ENCODE measurements at regions not wholly inside any gene's neighbourhood (a gene's known extent, or its start where the extent isn't known, plus 50 kb on each side); places are given as distances from the start of the nearest gene placed in this dataset.

DNA sequence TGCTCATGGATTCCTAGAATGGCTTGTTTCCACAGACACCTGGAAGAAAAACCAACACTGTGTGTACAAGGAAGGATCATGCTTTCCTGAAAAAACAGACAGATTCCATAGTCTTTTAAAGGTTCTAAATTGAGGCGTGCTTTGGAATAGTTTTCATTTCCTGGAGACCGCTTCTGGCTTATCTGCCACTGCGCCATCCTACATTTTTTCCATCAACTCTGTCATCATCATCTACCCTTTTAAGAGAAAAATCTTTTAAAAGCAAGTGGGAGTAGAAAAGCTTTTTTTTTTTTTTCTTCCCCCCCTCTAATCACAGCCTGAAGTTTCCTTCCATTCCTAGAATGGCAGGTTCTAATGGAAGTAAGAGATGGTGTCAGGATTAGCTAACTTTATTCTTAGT is 379.4 kb upstream of the C2CD4B start:
- DNase-seq (ENCODE audit: low read depth), result no peak

- peak; percentile 77 for DNase-seq (ENCODE audit: low read depth)
Observed at GRCh38 chr15:62545467-62546227, 380.6 kb upstream of the C2CD4B start.

GRCh38 chr15:62546628-62547027 is 381.5 kb upstream of the C2CD4B start:
- no peak for DNase-seq (ENCODE audit: low read depth)

- DNase-seq (ENCODE audit: low read depth), result peak; percentile 68
Observed at GRCh38 chr15:62547584-62547983, 382.5 kb upstream of the C2CD4B start.

GRCh38 chr15:62549345-62549970 is 384.4 kb upstream of the C2CD4B start:
- peak; percentile 43 for DNase-seq (ENCODE audit: low read depth)

- no peak for DNase-seq (ENCODE audit: low read depth)
Observed at GRCh38 chr15:62550106-62550505, 385.0 kb upstream of the C2CD4B start.

DNA sequence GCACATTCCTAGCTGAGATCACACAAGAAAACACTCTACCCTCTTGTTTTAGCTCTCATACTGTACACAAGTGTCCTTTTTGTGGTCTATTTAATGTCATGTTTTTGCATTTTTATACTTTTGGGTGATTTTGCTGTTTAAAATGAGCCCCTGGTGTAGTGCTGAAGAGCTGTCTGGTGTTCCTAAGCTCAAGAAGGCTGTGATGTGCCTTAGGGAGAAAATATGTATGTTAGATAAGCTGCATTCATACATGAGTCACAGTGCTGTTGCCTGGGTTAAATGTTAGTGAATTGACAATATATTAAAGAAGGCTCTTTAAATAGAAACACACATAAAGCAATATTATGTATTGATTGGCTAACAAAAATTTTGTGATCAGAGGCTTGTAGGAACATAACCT is 387.4 kb upstream of the C2CD4B start:
- no peak for DNase-seq (ENCODE audit: low read depth)

GRCh38 chr15:62553911-62554563 is 389.0 kb upstream of the C2CD4B start:
- DNase-seq (ENCODE audit: low read depth), result no peak

DNA sequence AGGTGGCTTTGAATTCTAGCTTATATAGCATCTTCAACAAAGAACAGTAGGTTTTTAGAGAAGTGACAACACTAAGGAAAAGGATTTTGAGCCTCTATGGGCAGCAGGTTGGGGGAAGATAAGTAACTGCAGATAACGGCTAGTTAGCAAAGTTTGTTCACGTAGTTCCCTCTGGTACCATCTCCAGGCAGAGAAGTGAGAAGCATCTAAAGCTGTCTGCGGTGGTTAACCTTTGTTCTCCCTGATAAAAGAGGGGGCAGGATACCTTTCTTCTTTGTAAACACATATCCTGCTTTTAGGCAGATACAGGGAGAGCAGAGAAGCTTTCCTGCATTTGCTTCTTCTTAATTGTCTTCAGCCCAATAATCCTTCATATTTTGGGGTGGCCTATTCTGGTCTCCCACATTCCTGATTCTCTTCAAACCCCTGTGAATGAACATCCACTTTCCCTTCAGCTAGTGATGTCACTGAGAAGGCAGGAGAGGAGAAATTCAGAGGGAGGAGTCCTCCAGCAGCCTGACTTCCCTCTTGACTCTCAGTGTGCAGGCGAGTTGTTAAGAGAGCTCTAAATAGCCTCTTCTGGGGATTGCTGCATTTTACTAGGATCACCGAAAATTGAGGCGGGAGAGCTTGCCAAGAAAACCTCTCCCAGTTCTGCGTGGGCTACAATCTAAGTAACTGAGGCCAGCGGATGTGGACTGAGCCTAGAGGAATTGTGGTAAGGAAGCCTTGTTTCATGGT is 393.7 kb upstream of the C2CD4B start:
- peak; percentile 46 for DNase-seq (ENCODE audit: low read depth)

DNA sequence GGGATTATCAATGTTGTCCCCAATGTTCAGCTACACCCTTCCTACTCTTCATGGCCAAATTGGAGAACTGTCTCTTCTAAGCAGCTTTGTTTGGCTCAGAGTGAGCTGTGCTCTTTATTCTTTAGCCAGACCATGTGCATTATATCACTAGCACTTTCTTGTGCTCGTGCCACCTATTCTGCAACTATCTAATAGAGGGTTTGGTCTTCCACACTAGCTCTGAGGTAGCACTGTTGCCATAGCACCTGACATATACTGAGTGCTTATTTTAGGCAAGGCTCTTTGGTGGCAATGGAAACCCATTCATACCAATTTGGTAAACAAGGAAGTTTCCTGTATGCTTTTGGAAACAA is 394.3 kb upstream of the C2CD4B start:
- no peak for DNase-seq (ENCODE audit: low read depth)

GRCh38 chr15:62561059-62561519 is 396.0 kb upstream of the C2CD4B start:
- no peak for DNase-seq (ENCODE audit: low read depth)

- DNase-seq (ENCODE audit: low read depth), result no peak
Observed at GRCh38 chr15:62561571-62561970, 396.5 kb upstream of the C2CD4B start.

GRCh38 chr15:62564886-62565633 is 400.0 kb upstream of the C2CD4B start:
- DNase-seq (ENCODE audit: low read depth), result no peak

DNA sequence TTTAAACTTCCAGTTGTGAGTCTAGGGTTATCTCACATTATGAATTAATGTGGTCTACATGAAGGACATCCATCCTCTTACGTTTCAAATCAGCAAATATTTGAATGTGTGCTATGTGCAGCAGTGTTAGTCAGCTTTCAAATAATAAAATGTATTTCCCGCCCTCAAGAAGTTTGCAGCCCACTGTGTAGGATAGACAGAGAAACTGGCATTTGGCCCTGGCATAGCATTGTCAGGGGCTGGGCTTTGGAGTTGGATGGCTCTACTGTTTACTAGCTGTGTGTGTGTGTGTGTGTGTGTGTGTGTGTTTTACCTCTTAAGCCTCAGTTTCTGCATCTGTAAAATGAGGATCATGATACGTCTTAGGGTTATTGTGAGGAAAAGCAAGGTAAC is 400.5 kb upstream of the C2CD4B start:
- no peak for DNase-seq (ENCODE audit: low read depth)

DNA sequence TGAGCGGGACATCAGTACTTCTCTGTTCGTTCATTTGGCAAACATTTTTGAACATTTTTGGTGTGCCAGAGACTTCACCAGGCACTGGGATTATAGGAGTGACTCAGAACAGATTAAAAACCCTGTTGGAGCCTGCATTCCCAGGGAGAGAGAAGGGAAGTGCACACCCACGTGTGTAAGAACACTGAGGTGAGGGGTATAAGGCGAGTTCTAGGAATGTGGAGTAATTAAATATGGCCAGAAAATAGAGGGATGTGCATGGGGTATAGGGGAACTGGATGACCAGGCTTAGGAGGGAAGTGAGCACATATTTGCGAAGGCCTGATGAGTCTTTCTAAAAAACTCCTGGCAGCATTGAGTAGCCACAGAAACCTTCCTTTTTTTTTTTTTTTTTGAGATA is 401.2 kb upstream of the C2CD4B start:
- no peak for DNase-seq (ENCODE audit: low read depth)

DNA sequence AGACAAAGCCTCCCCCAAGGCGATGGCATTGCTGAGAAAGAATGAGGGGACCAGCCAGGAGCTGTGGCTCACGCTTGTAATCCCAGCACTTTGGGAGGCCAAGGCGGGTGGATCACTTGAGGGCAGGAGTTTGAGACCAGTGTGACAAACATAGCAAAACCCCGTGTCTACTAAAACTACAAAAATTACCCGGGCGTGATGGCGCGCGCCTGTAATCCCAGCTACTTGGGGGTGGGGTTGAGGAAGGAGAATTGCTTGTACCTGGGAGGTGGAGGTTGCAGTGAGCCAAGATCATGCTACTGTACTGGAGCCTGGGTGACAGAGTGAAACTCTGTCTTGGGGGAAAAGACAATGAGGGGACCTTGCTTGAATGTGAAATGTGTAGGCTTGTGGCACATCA is 402.4 kb upstream of the C2CD4B start:
- no peak for DNase-seq (ENCODE audit: low read depth)

DNA sequence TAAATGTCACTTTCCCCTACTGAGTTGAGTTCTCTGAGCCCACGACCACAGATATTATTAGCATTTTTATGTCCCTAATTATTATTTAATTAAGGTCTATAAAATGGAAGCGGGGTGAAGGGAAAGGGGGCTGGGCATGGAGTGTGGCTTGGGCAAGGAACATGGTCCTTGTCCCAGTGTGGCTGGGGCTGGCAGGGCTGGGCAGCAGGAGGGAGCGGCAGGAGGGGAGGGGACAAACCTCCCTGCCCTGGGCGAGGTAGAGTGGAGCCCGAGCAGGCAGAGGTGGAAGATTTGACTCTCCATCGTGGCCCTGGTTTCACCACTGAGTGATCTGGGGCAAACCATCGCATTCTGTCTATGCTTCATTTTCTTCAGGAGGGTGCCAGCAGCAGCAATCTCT is 402.9 kb upstream of the C2CD4B start:
- no peak for DNase-seq (ENCODE audit: low read depth)

- no peak for DNase-seq (ENCODE audit: low read depth)
Observed at GRCh38 chr15:62568702-62569101, 403.6 kb upstream of the C2CD4B start.

DNA sequence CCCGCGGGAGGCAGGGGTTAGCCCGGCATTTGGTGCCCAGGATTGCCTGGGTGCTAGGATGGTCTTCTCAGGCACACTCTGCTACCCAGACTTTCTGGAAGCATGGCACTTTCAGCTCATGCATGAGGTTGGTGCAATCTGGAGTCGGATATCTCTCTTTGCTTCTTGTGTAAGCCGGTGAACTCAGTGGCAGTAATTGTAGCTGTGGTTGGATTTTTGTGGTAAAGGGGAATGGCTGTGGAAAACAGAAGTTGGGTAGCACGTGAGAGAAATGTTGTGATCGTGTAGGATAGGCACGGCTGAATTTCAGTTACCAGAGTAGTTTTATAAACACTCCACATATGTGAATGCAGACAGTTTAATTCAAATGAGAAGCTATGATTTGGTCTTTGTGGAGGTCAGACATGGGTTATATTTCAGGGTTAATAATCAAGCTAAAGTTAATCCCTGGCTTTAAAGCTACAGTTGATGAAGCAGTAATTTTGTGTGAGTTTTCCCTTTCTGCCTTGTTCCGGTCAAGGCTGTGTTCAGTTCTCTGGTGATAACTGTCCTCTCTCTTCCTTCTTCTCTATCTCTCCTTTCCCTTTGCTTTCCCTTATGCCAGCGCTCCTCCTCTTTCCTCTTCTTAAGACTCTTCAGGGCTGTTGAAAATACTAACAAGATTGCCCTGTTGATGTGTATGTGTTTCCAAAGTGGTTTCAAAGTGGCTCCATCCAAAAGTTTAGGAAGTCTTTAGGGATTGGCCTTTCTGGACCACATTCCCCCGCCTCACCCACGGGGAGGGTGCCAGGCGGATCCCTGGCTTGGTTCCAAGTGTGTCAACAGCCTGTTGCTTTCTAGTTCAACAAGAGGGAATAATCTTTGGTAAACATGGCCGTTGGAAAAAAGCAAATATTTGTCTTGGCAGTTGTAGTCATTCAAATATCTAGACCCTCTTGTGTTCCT is 404.6 kb upstream of the C2CD4B start:
- DNase-seq (ENCODE audit: low read depth), result peak; percentile 85

GRCh38 chr15:62570405-62570783 is 405.3 kb upstream of the C2CD4B start:
- no peak for DNase-seq (ENCODE audit: low read depth)

Data from LHCN-M2 (cell line).